Omental fat pad (tissue), 3 donors: ENCODE measurements at regions not wholly inside any gene's neighbourhood (a gene's known extent, or its start where the extent isn't known, plus 50 kb on each side); places are given as distances from the start of the nearest gene placed in this dataset.

ENCODE experiments used
- ATAC-seq: fragments of 150-250 bp; one replicate; pipeline ENCODE4 v1.9.1; 2016; ENCODE audit warnings: mild to moderate bottlenecking, moderate library complexity; ENCODE audit not compliant: low FRiP score
- DNase-seq: peaks from one replicate; pipeline ENCODE4 v3.0.0-alpha.2; 2019; ENCODE audit warnings: low spot score
- TF ChIP-seq, protein P1 (sequence below), 3 donors: fragments of 450-650 bp; IDR thresholded peaks; one replicate each; pipeline ENCODE4 v1.5.1; 2016 to 2017; ENCODE audit warnings: antibody characterized with exemption in 3 of 3, mild to moderate bottlenecking in 3 of 3, moderate library complexity in 2 of 3

DNA sequence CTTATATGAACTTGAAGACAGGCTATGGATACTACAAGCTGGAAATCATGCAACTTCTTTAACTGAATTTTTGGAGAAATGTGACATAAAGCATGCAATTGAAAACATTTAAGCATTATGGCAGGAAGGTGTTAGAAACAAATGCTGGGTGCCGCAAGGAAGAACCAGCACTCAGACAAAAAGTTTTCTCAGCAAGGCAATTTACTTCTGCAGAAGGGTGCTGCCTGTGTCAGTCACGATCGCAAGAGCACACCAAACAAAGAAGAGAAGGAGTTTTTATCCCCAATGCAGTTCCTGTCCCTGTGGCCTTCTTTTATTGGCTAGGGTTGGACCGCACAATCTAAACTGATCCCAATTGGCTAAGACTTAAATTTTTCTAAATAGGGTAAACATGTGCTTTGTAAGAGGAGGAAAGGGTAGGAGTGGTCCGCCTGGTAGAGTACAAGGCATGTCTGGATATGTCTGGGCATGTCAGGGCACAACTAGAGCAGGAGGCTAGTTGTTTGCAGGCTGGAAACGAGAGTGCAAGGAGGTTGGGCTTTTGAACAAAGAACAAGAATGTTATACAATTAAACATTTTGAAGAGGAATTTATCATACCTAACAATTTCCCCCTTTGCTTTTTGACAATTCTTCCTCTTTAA is 109.6 kb upstream of the FAM3C start:
- ATAC-seq (no peak), DNase-seq (no peak)
- TF ChIP-seq, protein P1, sequence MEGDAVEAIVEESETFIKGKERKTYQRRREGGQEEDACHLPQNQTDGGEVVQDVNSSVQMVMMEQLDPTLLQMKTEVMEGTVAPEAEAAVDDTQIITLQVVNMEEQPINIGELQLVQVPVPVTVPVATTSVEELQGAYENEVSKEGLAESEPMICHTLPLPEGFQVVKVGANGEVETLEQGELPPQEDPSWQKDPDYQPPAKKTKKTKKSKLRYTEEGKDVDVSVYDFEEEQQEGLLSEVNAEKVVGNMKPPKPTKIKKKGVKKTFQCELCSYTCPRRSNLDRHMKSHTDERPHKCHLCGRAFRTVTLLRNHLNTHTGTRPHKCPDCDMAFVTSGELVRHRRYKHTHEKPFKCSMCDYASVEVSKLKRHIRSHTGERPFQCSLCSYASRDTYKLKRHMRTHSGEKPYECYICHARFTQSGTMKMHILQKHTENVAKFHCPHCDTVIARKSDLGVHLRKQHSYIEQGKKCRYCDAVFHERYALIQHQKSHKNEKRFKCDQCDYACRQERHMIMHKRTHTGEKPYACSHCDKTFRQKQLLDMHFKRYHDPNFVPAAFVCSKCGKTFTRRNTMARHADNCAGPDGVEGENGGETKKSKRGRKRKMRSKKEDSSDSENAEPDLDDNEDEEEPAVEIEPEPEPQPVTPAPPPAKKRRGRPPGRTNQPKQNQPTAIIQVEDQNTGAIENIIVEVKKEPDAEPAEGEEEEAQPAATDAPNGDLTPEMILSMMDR (IDR thresholded peaks at IDR 0.05), result no peak

DNA sequence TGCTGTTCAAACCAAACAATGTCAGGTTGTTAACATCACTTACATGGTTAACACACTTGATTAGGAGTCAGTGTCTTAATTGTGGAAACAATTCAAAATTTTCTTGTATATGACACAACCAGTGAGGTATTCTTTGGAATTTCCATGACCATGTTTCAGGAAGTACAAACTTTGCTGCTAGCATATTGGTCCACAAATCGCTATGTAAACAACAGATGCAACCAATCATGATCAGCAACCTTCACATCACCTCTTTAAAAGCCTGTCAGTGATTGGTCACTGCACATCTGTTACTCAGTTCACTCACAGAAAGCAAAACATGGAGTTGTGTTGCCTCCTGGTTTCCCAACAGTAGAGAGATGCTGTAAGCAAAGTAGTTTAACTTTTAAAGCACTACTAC is 108.9 kb upstream of the FAM3C start:
- ATAC-seq (no peak), DNase-seq (no peak)
- TF ChIP-seq, protein P1 (IDR thresholded peaks at IDR 0.05), result no peak

DNA sequence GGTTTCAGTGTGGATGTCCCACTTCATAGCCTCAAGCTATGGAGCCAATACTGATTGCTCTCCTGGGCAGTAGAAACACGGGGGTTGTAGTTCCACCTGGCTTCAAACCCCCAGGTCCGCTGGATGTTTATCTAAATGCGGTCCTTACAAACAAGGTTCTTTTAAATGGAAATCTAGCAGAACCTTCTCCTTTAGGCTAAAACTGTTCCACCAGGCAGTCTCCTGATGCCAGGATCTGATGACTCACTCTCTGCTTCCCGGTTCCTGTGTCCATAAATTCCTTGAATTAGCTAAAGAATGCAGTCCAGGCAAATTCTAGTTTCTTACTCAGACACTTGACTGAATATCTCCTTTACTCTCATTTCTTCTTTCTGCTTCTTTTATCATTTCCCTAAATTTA is 108.4 kb upstream of the FAM3C start:
- peak; percentile 93 for ATAC-seq
- DNase-seq, result no peak
- TF ChIP-seq, protein P1 (IDR thresholded peaks at IDR 0.05), result no peak

DNA sequence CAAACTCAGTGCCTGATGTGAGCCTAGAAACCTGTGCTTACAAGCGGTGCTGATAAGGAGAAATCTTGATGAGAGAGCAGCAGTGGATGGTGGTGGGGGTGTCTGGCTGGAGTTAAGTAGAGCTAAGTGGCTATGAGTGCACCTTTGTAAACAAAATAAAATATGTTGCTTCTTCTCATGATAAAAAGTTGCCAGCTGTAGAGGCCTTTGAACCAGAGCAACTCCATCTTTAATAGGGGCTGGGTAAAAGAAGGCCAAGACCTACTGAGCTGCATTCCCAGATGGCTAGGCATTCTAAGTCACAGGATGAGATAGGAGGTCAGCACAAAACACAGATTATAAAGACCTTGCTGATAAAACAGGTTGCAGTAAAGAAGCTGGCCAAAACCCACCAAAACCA is 107.6 kb upstream of the FAM3C start:
- TF ChIP-seq, protein P1 (IDR thresholded peaks at IDR 0.05), result no peak
- ATAC-seq, result no peak
- no peak for DNase-seq

DNA sequence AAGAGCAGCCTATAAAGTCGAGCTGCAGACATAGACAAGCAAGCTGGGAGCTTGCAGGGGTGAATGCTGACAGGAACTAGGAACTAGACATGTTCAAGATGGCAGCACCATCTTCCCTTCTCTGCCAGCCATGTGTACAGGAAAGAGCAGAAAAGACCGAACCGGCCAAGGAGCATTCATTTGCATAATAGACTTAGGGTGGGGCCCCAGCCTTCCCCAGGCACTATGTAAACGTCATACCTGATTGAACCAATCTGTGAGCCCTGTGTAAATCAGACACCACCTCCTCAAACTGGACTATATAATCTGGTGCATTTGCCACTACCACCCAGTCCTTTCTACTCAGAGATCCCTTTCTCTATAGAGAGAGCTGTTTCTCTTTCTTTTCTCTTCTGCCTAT is 106.9 kb upstream of the FAM3C start:
- TF ChIP-seq, protein P1 (IDR thresholded peaks at IDR 0.05), result no peak
- DNase-seq, result no peak
- ATAC-seq, result no peak

DNA sequence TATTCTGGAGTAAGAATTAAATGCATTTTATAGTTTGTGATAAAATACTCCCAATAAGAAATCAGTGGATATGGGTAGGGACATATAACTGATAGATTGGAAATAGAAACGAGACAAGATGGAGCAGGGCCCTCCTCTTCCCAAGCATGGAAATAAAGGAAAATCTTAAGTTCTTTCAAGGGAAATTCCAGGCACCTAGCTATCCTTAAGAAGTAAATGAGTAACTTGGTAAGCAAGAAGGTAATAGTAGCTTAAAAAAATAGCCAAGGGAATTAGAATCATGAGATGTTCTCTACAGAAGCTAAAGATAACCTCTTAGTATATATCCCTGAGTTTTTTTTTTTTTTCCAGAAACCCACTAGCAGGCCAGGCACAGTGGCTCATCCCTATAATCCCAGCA is 105.5 kb upstream of the FAM3C start:
- DNase-seq, result no peak
- ATAC-seq, result no peak
- TF ChIP-seq, protein P1 (IDR thresholded peaks at IDR 0.05), result no peak

DNA sequence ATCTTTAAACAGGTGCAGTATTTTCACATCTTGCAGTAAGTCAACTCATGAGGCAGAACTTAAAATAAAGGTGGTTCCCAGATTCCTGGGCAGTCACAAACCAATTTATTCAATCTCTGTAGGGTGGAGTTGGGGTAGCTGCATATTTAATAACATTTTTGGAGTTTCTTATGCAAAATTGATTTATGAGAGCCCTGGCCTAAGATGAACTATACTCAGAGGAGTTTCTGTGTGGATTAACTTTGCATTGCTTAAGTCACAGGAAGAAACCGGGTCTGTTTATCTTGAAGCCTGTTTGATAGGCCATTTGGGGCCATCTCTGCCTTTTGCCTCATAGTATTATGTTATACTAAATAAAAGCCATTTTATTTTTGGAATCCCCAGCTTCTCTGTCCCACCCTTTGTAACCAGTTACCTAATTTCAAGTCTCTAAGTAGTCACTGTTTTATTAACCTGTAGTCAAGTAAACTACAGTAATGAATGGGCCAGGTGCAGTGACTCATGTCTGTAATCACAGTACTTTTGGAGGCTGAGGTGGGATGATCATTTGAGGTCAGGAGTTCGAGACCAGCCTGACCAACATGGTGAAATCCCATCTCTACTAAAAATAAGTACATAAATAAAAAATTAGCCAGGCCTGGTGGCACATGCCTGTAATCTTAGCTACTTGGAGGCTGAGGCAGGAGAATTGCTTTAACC is 104.4 kb upstream of the FAM3C start:
- DNase-seq (no peak), ATAC-seq (peak; percentile 22)
- TF ChIP-seq, protein P1 (IDR thresholded peaks at IDR 0.05), result no peak
